HS-27A (cell line): ENCODE measurements at regions not wholly inside any gene's neighbourhood (a gene's known extent, or its start where the extent isn't known, plus 50 kb on each side); places are given as distances from the start of the nearest gene placed in this dataset.

Experiments
- DNase-seq: peaks from one replicate; pipeline ENCODE4 v3.0.0-alpha.2; 2012; ENCODE audit warnings: low read depth, missing footprints

GRCh38 chr3:189455641-189456417, 175.4 kb upstream of the TP63 start:
- no peak for DNase-seq

- DNase-seq: no peak
These were observed 174.0 kb upstream of the TP63 start for GRCh38 chr3:189457201-189457607.

GRCh38 chr3:189457631-189458412, 173.4 kb upstream of the TP63 start:
- DNase-seq: no peak

GRCh38 chr3:189458528-189458927, 172.7 kb upstream of the TP63 start:
- DNase-seq: no peak

GRCh38 chr3:189459231-189459630, 172.0 kb upstream of the TP63 start:
- DNase-seq: no peak

- no peak for DNase-seq
These were observed 170.7 kb upstream of the TP63 start for GRCh38 chr3:189460511-189460910.

- DNase-seq: no peak
These were observed 166.4 kb upstream of the TP63 start for GRCh38 chr3:189464799-189465198.

GRCh38 chr3:189466004-189466403, 165.2 kb upstream of the TP63 start:
- no peak for DNase-seq

GRCh38 chr3:189467451-189467850, 163.7 kb upstream of the TP63 start:
- DNase-seq: no peak

- no peak for DNase-seq
These were observed 156.2 kb upstream of the TP63 start for GRCh38 chr3:189474944-189475343.

- DNase-seq: no peak
These were observed 153.6 kb upstream of the TP63 start for GRCh38 chr3:189477614-189478013.

- no peak for DNase-seq
These were observed 144.6 kb upstream of the TP63 start for GRCh38 chr3:189486556-189486955.

- no peak for DNase-seq
These were observed 142.9 kb upstream of the TP63 start for GRCh38 chr3:189488241-189488767.

GRCh38 chr3:189490337-189490736, 140.9 kb upstream of the TP63 start:
- no peak for DNase-seq

GRCh38 chr3:189490749-189491148, 140.4 kb upstream of the TP63 start:
- DNase-seq: no peak

- no peak for DNase-seq
These were observed 139.4 kb upstream of the TP63 start for GRCh38 chr3:189491831-189492230.

- no peak for DNase-seq
These were observed 137.9 kb upstream of the TP63 start for GRCh38 chr3:189493271-189493670.

- DNase-seq: no peak
These were observed 136.6 kb upstream of the TP63 start for GRCh38 chr3:189494632-189495031.

GRCh38 chr3:189496375-189497138, 134.6 kb upstream of the TP63 start:
- no peak for DNase-seq

GRCh38 chr3:189498995-189499704, 132.0 kb upstream of the TP63 start:
- DNase-seq: no peak

GRCh38 chr3:189500299-189500698, 130.9 kb upstream of the TP63 start:
- no peak for DNase-seq
